Stimulated activated CD4-positive, alpha-beta T cell treated with anti-CD3 and anti-CD28 coated beads, Interleukin-15, amount 100 ng/mL, for 1 hour (primary cell): ENCODE measurements at regions not wholly inside any gene's neighbourhood (a gene's known extent, or its start where the extent isn't known, plus 50 kb on each side); places are given as distances from the start of the nearest gene placed in this dataset.
"Not testable (repeated sequence)": the region's sequence is repeated elsewhere in the genome, so short reads cannot be mapped to it uniquely, and the experiment has no call there.

Source experiments
- DNase-seq, 2 donors: peaks; one replicate each; pipeline ENCODE4 v3.0.0-alpha.2; 2020; ENCODE audit warnings: low read depth in 1 of 2, low spot score in 1 of 2

GRCh38 chr3:174336784-174337183, 522.4 kb upstream of the NAALADL2 start:
- no peak for DNase-seq

- no peak for DNase-seq
These were observed 521.9 kb upstream of the NAALADL2 start for GRCh38 chr3:174337227-174337626.

- DNase-seq: no peak
These were observed 518.2 kb upstream of the NAALADL2 start for GRCh38 chr3:174340624-174341587.

- DNase-seq: no peak
These were observed 517.0 kb upstream of the NAALADL2 start for GRCh38 chr3:174342171-174342570.

- no peak for DNase-seq
These were observed 516.1 kb upstream of the NAALADL2 start for GRCh38 chr3:174342941-174343501.

GRCh38 chr3:174346141-174346540, 513.0 kb upstream of the NAALADL2 start:
- DNase-seq: no peak

GRCh38 chr3:174346571-174346970, 512.6 kb upstream of the NAALADL2 start:
- DNase-seq: no peak

- DNase-seq: no peak
These were observed 511.5 kb upstream of the NAALADL2 start for GRCh38 chr3:174347474-174348138.

- DNase-seq: no peak
These were observed 506.9 kb upstream of the NAALADL2 start for GRCh38 chr3:174352227-174352626.

GRCh38 chr3:174355505-174355904, 503.6 kb upstream of the NAALADL2 start:
- DNase-seq: no peak

GRCh38 chr3:174356596-174356995, 502.5 kb upstream of the NAALADL2 start:
- no peak for DNase-seq

- DNase-seq: no peak
These were observed 500.9 kb upstream of the NAALADL2 start for GRCh38 chr3:174358252-174358651.

GRCh38 chr3:174362556-174362955, 496.6 kb upstream of the NAALADL2 start:
- DNase-seq: no peak

GRCh38 chr3:174363256-174363655, 495.9 kb upstream of the NAALADL2 start:
- DNase-seq: no peak

GRCh38 chr3:174365796-174366195, 493.3 kb upstream of the NAALADL2 start:
- DNase-seq: no peak

GRCh38 chr3:174366904-174367303, 492.2 kb upstream of the NAALADL2 start:
- DNase-seq: not testable (repeated sequence)

GRCh38 chr3:174376346-174376745, 482.8 kb upstream of the NAALADL2 start:
- no peak for DNase-seq

- no peak for DNase-seq
These were observed 482.0 kb upstream of the NAALADL2 start for GRCh38 chr3:174377096-174377495.

- DNase-seq: no peak
These were observed 481.4 kb upstream of the NAALADL2 start for GRCh38 chr3:174377684-174378083.

GRCh38 chr3:174382878-174383277, 476.3 kb upstream of the NAALADL2 start:
- DNase-seq: no peak

GRCh38 chr3:174387736-174388135, 471.4 kb upstream of the NAALADL2 start:
- DNase-seq: no peak

- DNase-seq: no peak
These were observed 461.3 kb upstream of the NAALADL2 start for GRCh38 chr3:174397848-174398247.
